ENCODE measurements at regions not wholly inside any gene's neighbourhood (a gene's known extent, or its start where the extent isn't known, plus 50 kb on each side); places are given as distances from the start of the nearest gene placed in this dataset.
"Not testable (repeated sequence)": the region's sequence is repeated elsewhere in the genome, so short reads cannot be mapped to it uniquely, and the experiment has no call there.

- DNase-seq (ENCODE audit: extremely low read depth in 1 of 11, low read depth in 9 of 11, low spot score in 4 of 11): peak in 4 of 11 donors; percentile 6 to 12 (median 8)
Observed at GRCh38 chr2:114219456-114219855, 223.0 kb upstream of the DPP10 start.

- DNase-seq (ENCODE audit: extremely low read depth in 1 of 11, low read depth in 9 of 11, low spot score in 4 of 11): no peak
Observed at GRCh38 chr2:114222344-114222743, 220.1 kb upstream of the DPP10 start.

- DNase-seq (ENCODE audit: extremely low read depth in 1 of 11, low read depth in 9 of 11, low spot score in 4 of 11): no peak
Observed at GRCh38 chr2:114231921-114232320, 210.5 kb upstream of the DPP10 start.

GRCh38 chr2:114237331-114237730 lies 205.1 kb upstream of the DPP10 start:
- DNase-seq (ENCODE audit: extremely low read depth in 1 of 11, low read depth in 9 of 11, low spot score in 4 of 11): no peak

GRCh38 chr2:114238910-114239559 lies 203.4 kb upstream of the DPP10 start:
- DNase-seq (ENCODE audit: extremely low read depth in 1 of 11, low read depth in 9 of 11, low spot score in 4 of 11): no peak

GRCh38 chr2:114248648-114249047 lies 193.8 kb upstream of the DPP10 start:
- DNase-seq (ENCODE audit: extremely low read depth in 1 of 11, low read depth in 9 of 11, low spot score in 4 of 11): no peak

DNA sequence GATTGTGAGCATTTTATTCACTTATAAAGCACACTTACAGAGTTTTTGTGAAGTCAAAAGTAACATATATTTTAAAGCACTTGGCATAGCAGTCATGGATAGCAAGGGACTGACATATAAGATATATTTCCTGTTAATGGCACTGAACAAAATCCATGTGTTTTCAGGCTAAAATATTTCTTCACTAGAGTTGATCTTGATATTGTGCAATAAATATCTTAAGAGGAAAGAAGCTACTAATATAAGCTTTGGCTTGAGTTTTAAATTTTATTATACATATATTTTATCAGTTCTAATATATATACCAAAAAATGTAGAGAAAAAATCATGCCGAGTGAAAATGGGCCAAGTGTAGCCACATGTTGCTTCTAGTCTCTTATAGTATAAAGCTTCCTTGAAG lies 189.7 kb upstream of the DPP10 start:
- DNase-seq (ENCODE audit: extremely low read depth in 1 of 11, low read depth in 9 of 11, low spot score in 4 of 11): no peak

DNA sequence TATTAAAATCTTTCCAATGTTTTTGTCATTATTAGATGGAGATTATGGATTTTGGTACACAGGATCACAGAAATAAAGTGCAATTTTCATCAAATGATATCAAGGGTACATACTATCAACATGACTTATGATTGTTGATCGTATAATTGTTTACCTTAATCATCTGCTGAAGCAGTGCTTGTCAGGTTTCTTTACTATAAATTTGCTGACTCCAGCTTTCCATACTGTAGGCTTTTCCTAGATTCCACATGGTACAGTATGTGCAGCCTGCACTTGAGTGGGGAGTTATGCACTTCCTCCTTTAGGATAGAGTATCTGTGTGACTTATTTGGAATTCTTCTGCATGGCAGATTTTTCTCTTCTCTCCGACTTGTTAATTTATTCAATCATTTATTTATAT lies 187.6 kb upstream of the DPP10 start:
- no peak for DNase-seq (ENCODE audit: extremely low read depth in 1 of 11, low read depth in 9 of 11, low spot score in 4 of 11)

DNA sequence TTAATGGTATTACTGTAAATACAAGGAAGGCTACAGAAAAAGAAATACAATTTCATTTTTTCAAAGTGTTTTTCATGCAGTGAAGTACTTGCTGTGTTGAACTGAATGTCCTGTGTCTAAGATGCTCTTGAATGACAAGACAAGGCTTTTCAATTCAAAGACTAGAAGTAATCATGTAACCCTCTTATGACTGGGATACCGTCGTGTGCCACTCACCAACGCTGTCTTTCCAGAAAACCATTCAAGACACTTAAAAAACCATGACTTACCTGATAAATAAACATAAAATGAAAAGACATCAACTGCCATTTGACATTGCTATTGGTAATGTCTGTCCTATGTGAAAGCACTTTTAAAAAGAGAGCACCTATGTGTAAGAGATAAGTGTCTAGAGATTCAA lies 183.1 kb upstream of the DPP10 start:
- no peak for DNase-seq (ENCODE audit: extremely low read depth in 1 of 11, low read depth in 9 of 11, low spot score in 4 of 11)

GRCh38 chr2:114261366-114261765 lies 181.1 kb upstream of the DPP10 start:
- DNase-seq (ENCODE audit: extremely low read depth in 1 of 11, low read depth in 9 of 11, low spot score in 4 of 11): no peak

DNA sequence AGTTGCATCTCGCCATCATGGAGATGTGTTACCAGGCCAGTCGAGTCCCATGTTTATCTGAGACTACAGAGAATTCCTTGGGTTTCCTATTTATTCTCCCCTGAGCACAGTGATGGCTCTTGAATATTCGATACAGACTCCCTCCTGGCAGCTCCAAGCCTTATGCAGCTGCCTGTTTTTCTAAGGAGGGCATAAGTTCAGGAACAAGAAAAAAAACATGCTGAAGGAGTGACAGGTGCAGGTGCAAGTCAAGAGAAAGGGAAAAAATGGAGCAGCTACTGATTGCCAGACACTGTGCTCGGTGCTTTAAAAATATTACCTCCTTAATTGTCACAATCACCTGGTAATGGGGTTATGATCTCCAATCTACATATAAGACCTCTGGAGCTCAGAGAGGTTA lies 177.2 kb upstream of the DPP10 start:
- no peak for DNase-seq (ENCODE audit: extremely low read depth in 1 of 11, low read depth in 9 of 11, low spot score in 4 of 11)

DNA sequence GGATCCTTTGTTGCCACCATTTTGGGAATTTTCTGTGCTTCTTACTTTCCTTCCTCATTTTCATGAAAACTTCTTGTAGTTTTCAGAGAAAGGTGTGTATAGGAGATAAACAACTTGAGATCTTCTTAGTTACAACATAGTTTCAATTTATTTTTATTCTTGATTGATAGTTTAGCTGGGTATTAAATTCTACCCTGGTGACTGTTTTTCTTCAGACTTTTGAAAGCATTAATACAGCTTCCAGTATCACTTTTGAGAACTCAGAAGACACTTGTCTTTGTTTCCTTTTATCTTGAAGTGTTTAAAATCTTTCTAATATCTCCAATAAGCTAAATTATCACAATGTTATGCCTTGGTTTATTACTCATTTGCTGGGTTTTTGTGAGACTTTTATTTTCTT lies 167.5 kb upstream of the DPP10 start:
- DNase-seq (ENCODE audit: extremely low read depth in 1 of 11, low read depth in 9 of 11, low spot score in 4 of 11): no peak

GRCh38 chr2:114281188-114281587 lies 161.3 kb upstream of the DPP10 start:
- no peak for DNase-seq (ENCODE audit: extremely low read depth in 1 of 11, low read depth in 9 of 11, low spot score in 4 of 11)

DNA sequence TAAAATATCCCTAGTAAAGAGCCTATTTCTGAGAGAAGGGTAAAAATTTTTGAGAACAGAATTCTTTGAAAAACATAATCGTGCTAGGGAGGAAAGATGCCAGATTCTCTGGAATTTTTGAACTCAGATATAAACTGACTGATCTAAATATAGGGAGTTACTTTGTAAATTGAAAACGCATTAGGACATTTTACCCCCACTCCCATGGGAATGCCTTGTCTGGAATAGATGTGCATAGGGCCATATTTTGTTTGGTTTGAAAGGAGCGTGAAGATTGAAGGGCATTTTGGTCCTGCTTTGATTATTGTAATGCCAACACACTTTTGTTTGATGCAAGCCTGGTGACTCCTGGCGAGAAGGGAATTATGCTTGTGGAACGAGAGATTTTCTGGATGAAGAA lies 158.7 kb upstream of the DPP10 start:
- no peak for DNase-seq (ENCODE audit: extremely low read depth in 1 of 11, low read depth in 9 of 11, low spot score in 4 of 11)

- no peak for DNase-seq (ENCODE audit: extremely low read depth in 1 of 11, low read depth in 9 of 11, low spot score in 4 of 11)
Observed at GRCh38 chr2:114286438-114286837, 156.0 kb upstream of the DPP10 start.

DNA sequence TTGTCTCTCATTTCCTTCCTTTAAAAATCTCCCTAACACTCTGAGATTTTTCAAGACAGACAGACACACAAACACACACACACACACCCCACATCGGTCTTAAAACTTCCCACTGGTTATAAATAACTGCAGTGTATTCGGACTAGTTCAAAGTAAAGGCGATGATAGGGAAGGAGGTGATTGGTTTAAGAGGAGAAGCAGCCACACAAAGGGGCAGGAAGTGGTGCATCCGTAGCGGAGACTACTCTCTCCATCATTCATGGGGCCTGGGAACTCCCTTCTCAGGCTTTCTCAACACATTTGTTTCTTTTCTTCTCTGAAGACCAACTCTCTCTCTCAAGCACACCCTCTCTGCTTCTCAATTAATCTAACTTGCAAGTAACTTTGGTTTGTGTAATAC lies 149.1 kb upstream of the DPP10 start:
- DNase-seq (ENCODE audit: extremely low read depth in 1 of 11, low read depth in 9 of 11, low spot score in 4 of 11): no peak

DNA sequence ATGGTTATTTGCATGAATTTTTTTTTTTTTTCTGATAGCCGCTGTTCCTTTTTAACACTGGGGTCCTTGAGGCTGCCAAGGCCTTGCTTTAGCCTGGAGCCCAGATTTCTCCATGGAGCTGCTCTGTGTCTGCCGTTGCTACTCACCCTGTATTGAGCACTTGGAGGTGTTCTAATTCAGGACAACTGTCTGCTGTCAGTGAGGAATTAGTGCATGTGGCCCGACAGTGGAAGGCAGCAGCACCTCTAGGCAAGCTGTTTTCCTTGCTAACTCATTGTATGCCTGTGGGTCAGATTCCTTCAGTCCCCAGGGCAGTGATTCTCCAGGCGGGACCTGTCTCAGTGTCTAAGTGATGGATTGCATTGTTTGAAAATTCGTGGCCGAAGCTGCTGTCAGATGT lies 147.7 kb upstream of the DPP10 start:
- DNase-seq (ENCODE audit: extremely low read depth in 1 of 11, low read depth in 9 of 11, low spot score in 4 of 11): no peak

DNA sequence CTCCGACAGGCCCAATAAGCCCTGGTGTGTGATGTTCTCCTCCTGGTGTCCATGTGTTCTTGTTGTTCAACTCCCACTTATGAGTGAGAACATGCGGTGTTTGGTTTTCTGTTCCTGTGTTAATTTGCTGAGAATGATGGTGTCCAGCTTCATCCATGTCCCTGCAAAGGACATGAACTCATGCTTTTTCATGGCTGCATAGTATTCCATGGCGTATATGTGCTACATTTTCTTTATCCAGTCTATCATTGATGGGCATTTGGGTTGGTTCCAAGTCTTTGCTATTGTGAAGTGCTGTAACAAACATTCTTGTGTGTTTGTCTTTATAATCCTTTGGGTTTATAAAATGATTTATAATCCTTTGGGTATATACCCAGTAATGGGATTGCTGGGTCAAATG lies 142.1 kb upstream of the DPP10 start:
- not testable (repeated sequence) for DNase-seq (ENCODE audit: extremely low read depth in 1 of 11, low read depth in 9 of 11, low spot score in 4 of 11)

DNA sequence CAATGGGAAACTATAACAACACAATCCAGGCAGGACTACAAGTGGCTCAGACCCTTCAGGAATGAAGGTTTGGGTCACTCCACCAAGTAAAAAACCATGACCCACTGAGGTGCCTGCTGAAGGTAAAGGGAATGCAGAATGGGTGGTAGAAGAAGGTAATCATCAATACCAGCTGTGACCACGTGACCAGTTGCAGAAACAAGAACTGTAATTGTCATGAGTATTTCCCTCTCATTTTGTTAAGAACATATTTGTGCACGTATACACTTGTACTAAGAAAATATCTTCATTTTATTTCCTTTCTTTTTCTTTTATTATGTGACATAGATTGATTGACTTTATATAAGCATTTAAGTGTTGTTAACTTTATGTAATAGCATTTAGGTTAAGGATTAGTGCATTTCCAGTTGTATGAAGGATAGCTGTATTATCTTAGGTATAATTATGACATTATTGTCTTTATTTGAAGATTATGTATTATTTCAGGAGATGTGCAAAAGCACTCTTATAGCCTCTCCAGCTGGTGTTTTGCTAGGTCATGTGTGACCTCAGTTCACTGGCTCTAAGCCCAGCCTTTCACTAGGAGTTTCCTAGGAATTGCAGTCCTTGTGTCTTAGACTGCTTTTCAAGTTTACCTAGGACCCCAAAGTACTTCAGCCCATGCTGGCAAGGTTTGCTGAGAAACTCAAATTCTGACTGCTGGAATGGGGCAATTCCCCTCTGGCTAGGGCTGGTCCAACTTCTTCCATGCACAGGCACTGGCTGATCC lies 125.7 kb upstream of the DPP10 start:
- DNase-seq (ENCODE audit: extremely low read depth in 1 of 11, low read depth in 9 of 11, low spot score in 4 of 11): peak in 1 of 11 donors; percentile 4

- no peak for DNase-seq (ENCODE audit: extremely low read depth in 1 of 11, low read depth in 9 of 11, low spot score in 4 of 11)
Observed at GRCh38 chr2:114330594-114330993, 111.8 kb upstream of the DPP10 start.

- DNase-seq (ENCODE audit: extremely low read depth in 1 of 11, low read depth in 9 of 11, low spot score in 4 of 11): no peak
Observed at GRCh38 chr2:114331934-114332333, 110.5 kb upstream of the DPP10 start.

Data from renal cortex interstitium (tissue), 11 donors.